ENCODE measurements at regions not wholly inside any gene's neighbourhood (a gene's known extent, or its start where the extent isn't known, plus 50 kb on each side); places are given as distances from the start of the nearest gene placed in this dataset.

DNA sequence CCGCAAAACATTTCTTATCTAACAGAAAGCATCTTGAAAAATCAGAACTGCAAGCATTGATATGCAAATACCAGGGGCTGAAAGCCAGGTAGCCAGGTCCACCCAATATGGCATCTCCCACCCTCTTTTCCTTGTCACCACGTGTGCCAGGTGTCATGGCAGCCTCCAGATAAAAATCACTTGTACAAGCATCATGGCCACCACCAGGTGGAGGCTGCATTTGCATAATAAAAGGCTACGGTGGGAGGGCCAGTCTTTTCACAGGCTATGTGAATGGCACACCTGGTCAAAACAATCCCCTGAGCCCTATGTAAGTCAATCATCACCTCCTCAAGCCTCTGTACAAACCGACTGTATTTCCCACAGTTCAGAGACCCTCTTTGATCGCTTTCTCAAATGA is 1233.1 kb upstream of the ALCAM start:
- Mint-ChIP-seq H3K4me1 (peaks cover 14% of the 10 kb centered on the region), H3K27me3 (ENCODE audit: insufficient read depth, low read depth) (no peaks in the 10 kb centered on the region), H3K9me3 (peaks cover 9% of the 10 kb centered on the region), H3K36me3 (no peaks in the 10 kb centered on the region), H3K4me3 (no peak overlapping the region), H3K27ac (peak overlapping the region; percentile 61)
- Histone ChIP-seq H3K27me3 (no peaks in the 10 kb centered on the region), H3K4me2 (no peak overlapping the region), H3K4me1 (no peaks in the 10 kb centered on the region), H3K9me3 (ENCODE audit: low read depth) (no peaks in the 10 kb centered on the region), H3K27ac (no peak overlapping the region), H4K20me1 (ENCODE audit: low read depth) (no peaks in the 10 kb centered on the region), H3K9ac (no peak overlapping the region), H3K36me3 (no peaks in the 10 kb centered on the region), H2AFZ (replicated peaks) (no peak overlapping the region), H3K4me3 (no peak overlapping the region), H3F3A (ENCODE audit: low read depth) (no peaks in the 10 kb centered on the region), H3K79me2 (ENCODE audit: low read depth) (no peaks in the 10 kb centered on the region)
- peak; percentile 19 for DNase-seq (ENCODE audit: low spot score)
- TF ChIP-seq EZH2phosphoT487 (IDR thresholded peaks at IDR 0.05): no peak
- no peak for TF ChIP-seq EZH2 (IDR thresholded peaks at IDR 0.05)
- TF ChIP-seq, protein P1, sequence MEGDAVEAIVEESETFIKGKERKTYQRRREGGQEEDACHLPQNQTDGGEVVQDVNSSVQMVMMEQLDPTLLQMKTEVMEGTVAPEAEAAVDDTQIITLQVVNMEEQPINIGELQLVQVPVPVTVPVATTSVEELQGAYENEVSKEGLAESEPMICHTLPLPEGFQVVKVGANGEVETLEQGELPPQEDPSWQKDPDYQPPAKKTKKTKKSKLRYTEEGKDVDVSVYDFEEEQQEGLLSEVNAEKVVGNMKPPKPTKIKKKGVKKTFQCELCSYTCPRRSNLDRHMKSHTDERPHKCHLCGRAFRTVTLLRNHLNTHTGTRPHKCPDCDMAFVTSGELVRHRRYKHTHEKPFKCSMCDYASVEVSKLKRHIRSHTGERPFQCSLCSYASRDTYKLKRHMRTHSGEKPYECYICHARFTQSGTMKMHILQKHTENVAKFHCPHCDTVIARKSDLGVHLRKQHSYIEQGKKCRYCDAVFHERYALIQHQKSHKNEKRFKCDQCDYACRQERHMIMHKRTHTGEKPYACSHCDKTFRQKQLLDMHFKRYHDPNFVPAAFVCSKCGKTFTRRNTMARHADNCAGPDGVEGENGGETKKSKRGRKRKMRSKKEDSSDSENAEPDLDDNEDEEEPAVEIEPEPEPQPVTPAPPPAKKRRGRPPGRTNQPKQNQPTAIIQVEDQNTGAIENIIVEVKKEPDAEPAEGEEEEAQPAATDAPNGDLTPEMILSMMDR (IDR thresholded peaks at IDR 0.05): no peak

DNA sequence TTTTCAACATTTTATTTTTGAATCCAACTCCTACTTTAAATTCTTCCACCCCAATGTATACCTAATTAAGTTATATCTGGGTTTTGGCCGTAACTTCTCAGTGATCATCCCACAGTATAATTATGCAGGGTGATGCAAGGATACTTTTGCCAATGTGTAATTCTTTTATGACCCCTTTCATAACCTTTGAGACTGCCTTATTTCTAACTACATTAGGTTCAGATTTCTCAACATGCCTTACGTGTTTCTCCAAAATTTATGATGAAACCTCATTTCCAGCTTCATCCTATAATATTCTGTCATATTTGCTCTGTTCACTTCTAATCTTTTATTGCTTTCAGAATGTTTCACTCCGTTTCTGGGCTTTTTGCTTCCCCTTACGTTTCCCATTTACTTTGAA is 1229.6 kb upstream of the ALCAM start:
- no peak for DNase-seq (ENCODE audit: low spot score)
- Histone ChIP-seq H3K4me2 (no peak overlapping the region), H3F3A (ENCODE audit: low read depth) (no peaks in the 10 kb centered on the region), H3K4me1 (no peaks in the 10 kb centered on the region), H3K4me3 (no peak overlapping the region), H3K27me3 (no peaks in the 10 kb centered on the region), H2AFZ (replicated peaks) (no peak overlapping the region), H4K20me1 (ENCODE audit: low read depth) (no peaks in the 10 kb centered on the region), H3K79me2 (ENCODE audit: low read depth) (no peaks in the 10 kb centered on the region), H3K9ac (no peak overlapping the region), H3K27ac (no peak overlapping the region), H3K9me3 (ENCODE audit: low read depth) (no peaks in the 10 kb centered on the region), H3K36me3 (no peaks in the 10 kb centered on the region)
- TF ChIP-seq, protein P1 (IDR thresholded peaks at IDR 0.05): no peak
- TF ChIP-seq EZH2 (IDR thresholded peaks at IDR 0.05) (no peak), EZH2phosphoT487 (IDR thresholded peaks at IDR 0.05) (no peak)
- Mint-ChIP-seq H3K4me3 (no peak overlapping the region), H3K9me3 (no peaks in the 10 kb centered on the region), H3K27ac (no peak overlapping the region), H3K36me3 (no peaks in the 10 kb centered on the region), H3K27me3 (ENCODE audit: insufficient read depth, low read depth) (no peaks in the 10 kb centered on the region), H3K4me1 (peaks cover 14% of the 10 kb centered on the region)

DNA sequence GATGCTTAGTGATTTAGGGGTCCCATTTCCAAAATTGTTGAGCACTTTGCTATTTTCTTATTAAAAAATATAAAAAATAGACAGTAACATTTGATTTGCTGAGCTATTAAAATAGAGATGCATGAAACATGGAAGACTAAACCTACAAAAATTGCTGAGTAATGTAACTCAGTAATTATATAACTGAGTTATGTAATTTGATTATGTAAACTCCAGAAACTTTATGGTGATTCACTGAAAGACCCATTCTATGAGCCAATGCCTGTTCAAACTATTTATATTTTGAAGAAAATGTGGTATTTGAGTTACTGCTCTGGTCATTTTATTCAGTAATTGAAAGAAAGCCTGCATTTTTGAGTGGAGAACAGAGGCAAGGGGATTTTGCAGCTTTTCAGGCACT is 1221.5 kb upstream of the ALCAM start:
- Histone ChIP-seq H3K27ac (no peak overlapping the region), H3K9me3 (ENCODE audit: low read depth) (no peaks in the 10 kb centered on the region), H3F3A (ENCODE audit: low read depth) (no peaks in the 10 kb centered on the region), H3K4me1 (no peaks in the 10 kb centered on the region), H4K20me1 (ENCODE audit: low read depth) (no peaks in the 10 kb centered on the region), H3K4me3 (no peak overlapping the region), H3K27me3 (no peaks in the 10 kb centered on the region), H2AFZ (replicated peaks) (no peak overlapping the region), H3K79me2 (ENCODE audit: low read depth) (no peaks in the 10 kb centered on the region), H3K9ac (no peak overlapping the region), H3K4me2 (no peak overlapping the region), H3K36me3 (no peaks in the 10 kb centered on the region)
- no peak overlapping the region for H3K27ac Mint-ChIP-seq
- H3K4me1 Mint-ChIP-seq: peaks cover 3% of the 10 kb centered on the region
- H3K36me3 Mint-ChIP-seq: no peaks in the 10 kb centered on the region
- no peak overlapping the region for H3K4me3 Mint-ChIP-seq
- H3K9me3 Mint-ChIP-seq: no peaks in the 10 kb centered on the region
- no peak for DNase-seq (ENCODE audit: low spot score)
- no peak for TF ChIP-seq EZH2phosphoT487 (IDR thresholded peaks at IDR 0.05)
- no peak for TF ChIP-seq EZH2 (IDR thresholded peaks at IDR 0.05)
- TF ChIP-seq, protein P1 (IDR thresholded peaks at IDR 0.05): no peak
- no peaks in the 10 kb centered on the region for H3K27me3 Mint-ChIP-seq (ENCODE audit: insufficient read depth, low read depth)

Measured in neural progenitor cell (in vitro differentiated cells).